B cell (primary cell): ENCODE measurements at regions not wholly inside any gene's neighbourhood (a gene's known extent, or its start where the extent isn't known, plus 50 kb on each side); places are given as distances from the start of the nearest gene placed in this dataset.

ENCODE experiments used
- ATAC-seq: fragments of 200-7000 bp; cut with Tn5 transposase; one replicate; pipeline ENCODE4 v1.10.0; 2021; ENCODE audit warnings: low read depth, mild to moderate bottlenecking, moderate number of reproducible peaks, moderate library complexity
- CTCF ChIA-PET: fragments of 350-600 bp; sonication (Branson Sonifier 250); formaldehyde crosslinking; loops from one replicate; lab custom pipeline; 2021; ENCODE audit warnings: antibody characterized with exemption, inconsistent platforms; lab: Charles Lee
- POLR2A ChIA-PET: fragments of 350-600 bp; sonication (Branson Sonifier 250); formaldehyde crosslinking; loops from one replicate; lab custom pipeline; 2021; ENCODE audit warnings: antibody characterized with exemption; lab: Charles Lee
- DNase-seq: peaks from one replicate; pipeline ENCODE4 v3.0.0; 2013
- H2AFZ ChIP-seq: 2 replicates; pipeline ENCODE4 v1.6.1; 2012; ENCODE audit warnings: mild to moderate bottlenecking, low read depth, low read length; ENCODE audit not compliant: insufficient read depth, poor library complexity, severe bottlenecking
- H3K27ac ChIP-seq, 2 donors: 1 replicate in 1 of 2; 2 replicates in 1 of 2; pipeline ENCODE4 v1.5.1; 2012 to 2013; ENCODE audit warnings: low read length in 2 of 2, mild to moderate bottlenecking in 2 of 2, moderate library complexity in 1 of 2
- H3K27me3 ChIP-seq, 4 experiments: fragments of 200-600 bp in 1 of 4; sonication (generic) in 1 of 4; replicated peaks in 1 of 4; 1 replicate in 2 of 4; 2 replicates in 2 of 4; pipeline versions ENCODE4 v1.6.1 to v1.7.0; 2013 to 2016; ENCODE audit warnings: low read length in 3 of 4, mild to moderate bottlenecking in 2 of 4, mixed read lengths in 1 of 4, moderate library complexity in 1 of 4; ENCODE audit not compliant: insufficient read depth in 4 of 4, control insufficient read depth in 3 of 4; ENCODE audit errors: control extremely low read depth in 1 of 4
- H3K36me3 ChIP-seq, 2 experiments: replicated peaks in 1 of 2; 1 replicate in 1 of 2; 2 replicates in 1 of 2; pipeline versions ENCODE4 v1.6.1 to v1.7.1; 2013; ENCODE audit warnings: low read length in 1 of 2; ENCODE audit not compliant: insufficient read depth in 2 of 2, control insufficient read depth in 1 of 2; ENCODE audit errors: control extremely low read depth in 1 of 2, extremely low read depth in 1 of 2
- H3K4me1 ChIP-seq, 2 donors: fragments of 200-600 bp in 1 of 2; sonication (generic) in 1 of 2; 1 replicate in 1 of 2; 2 replicates in 1 of 2; pipeline versions ENCODE4 v1.5.1 to v1.6.1; 2013 to 2017; ENCODE audit warnings: low read length in 2 of 2; ENCODE audit not compliant: control insufficient read depth in 2 of 2, insufficient read depth in 2 of 2
- H3K4me2 ChIP-seq: replicated peaks from 2 replicates; pipeline ENCODE3; 2012; ENCODE audit warnings: mild to moderate bottlenecking, low read depth, low read length; ENCODE audit not compliant: poor library complexity, severe bottlenecking
- H3K4me3 ChIP-seq, 5 experiments: fragments of 200-600 bp in 1 of 5; sonication (generic) in 1 of 5; 1 replicate in 3 of 5; 2 replicates in 2 of 5; pipeline versions ENCODE4 v1.5.1 to v1.7.0; 2011 to 2016; ENCODE audit warnings: low read length in 4 of 5, mild to moderate bottlenecking in 4 of 5, low read depth in 2 of 5, control low read depth in 1 of 5, moderate library complexity in 1 of 5; ENCODE audit not compliant: insufficient read depth in 1 of 5; ENCODE audit errors: control extremely low read depth in 1 of 5, extremely low read depth in 1 of 5
- H3K79me2 ChIP-seq: fragments of 200-600 bp; sonication (generic); one replicate; pipeline ENCODE4 v1.6.0; 2016; ENCODE audit warnings: low read length; ENCODE audit not compliant: control insufficient read depth, insufficient read depth
- H3K9ac ChIP-seq: fragments of 200-600 bp; sonication (generic); 2 replicates; pipeline ENCODE4 v1.6.1; 2017; ENCODE audit warnings: mild to moderate bottlenecking, low read length, moderate library complexity
- H3K9me3 ChIP-seq, 3 donors: one replicate each; pipeline versions ENCODE4 v1.6.1 to v1.7.1; 2013; ENCODE audit warnings: low read length in 2 of 3; ENCODE audit not compliant: control insufficient read depth in 2 of 3, insufficient read depth in 1 of 3; ENCODE audit errors: control extremely low read depth in 1 of 3
- H4K20me1 ChIP-seq: 2 replicates; pipeline ENCODE4 v1.6.0; 2012; ENCODE audit warnings: mild to moderate bottlenecking, low read length; ENCODE audit not compliant: insufficient read depth, control insufficient read depth, poor library complexity, severe bottlenecking
- H3K27ac Mint-ChIP-seq: one replicate; pipeline ENCODE4 v1.8.0; 2021; ENCODE audit warnings: mixed read lengths
- H3K27me3 Mint-ChIP-seq: one replicate; pipeline ENCODE4 v1.8.0; 2021; ENCODE audit warnings: mixed read lengths
- H3K4me1 Mint-ChIP-seq: one replicate; pipeline ENCODE4 v1.8.0; 2021; ENCODE audit warnings: mixed read lengths
- H3K4me3 Mint-ChIP-seq: one replicate; pipeline ENCODE4 v1.8.0; 2021; ENCODE audit warnings: mixed read lengths
- H3K9me3 Mint-ChIP-seq: one replicate; pipeline ENCODE4 v1.8.0; 2022; ENCODE audit warnings: mixed read lengths; ENCODE audit not compliant: insufficient read depth
- EZH2 ChIP-seq: IDR thresholded peaks from 2 replicates; pipeline ENCODE4 v1.6.1; 2012; ENCODE audit warnings: borderline replicate concordance, low read depth, mild to moderate bottlenecking, moderate library complexity, low read length; ENCODE audit not compliant: insufficient read depth, poor library complexity, severe bottlenecking
- WGBS: methylation state at CpG from one replicate; pipeline ENCODE4 v1.1.5; 2013; ENCODE audit warnings: missing lambda C conversion rate; ENCODE audit not compliant: insufficient coverage; 5-methylcytosine and 5-hydroxymethylcytosine counted together
- intact Hi-C: fragments of 100-400 bp; cut with micrococcal nuclease; formaldehyde crosslinking; loops from one replicate; pipeline ENCODE4 v1.10.0; 2022
- TF ChIP-seq, protein P1 (sequence below): fragments of 200-600 bp; IDR thresholded peaks from one replicate; pipeline ENCODE4 v1.8.0; 2022; ENCODE audit warnings: antibody characterized with exemption, mild to moderate bottlenecking

DNA sequence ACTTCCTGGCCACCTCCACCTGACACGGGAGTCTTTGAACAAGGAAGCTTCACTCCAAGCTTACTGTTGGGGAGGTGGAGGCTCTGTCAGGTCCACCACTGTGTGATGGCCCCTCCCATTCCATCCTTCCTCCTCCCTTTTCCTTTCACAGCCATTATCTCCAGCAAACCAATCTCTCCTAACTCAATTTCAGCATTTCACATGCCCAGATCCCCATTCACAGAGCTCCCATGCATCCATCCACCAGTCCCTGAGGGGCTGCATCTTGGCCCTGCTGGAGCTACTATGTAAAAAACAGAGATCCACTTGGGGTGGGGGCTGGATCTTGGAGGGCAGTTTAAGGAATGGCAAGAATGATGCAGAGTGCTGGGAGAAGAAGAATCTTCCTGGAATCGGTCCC lies 129.0 kb upstream of the COPS8 start:
- no CpG with 5 or more reads among the region's 2 CpGs for WGBS
- Histone ChIP-seq H3K36me3 (no peaks in the 10 kb centered on the region), H3K27ac (no peak overlapping the region), H3K79me2 (no peaks in the 10 kb centered on the region), H3K27me3 (peaks cover 0 to 3% (median 0%) of the 10 kb centered on the region in 4 experiments), H3K4me2 (no peak overlapping the region), H3K4me1 (no peaks in the 10 kb centered on the region), H3K4me3 (no peak overlapping the region), H3K9me3 (peaks cover 0 to 5% (median 4%) of the 10 kb centered on the region in 3 donors), H3K9ac (no peak overlapping the region), H2AFZ (no peak overlapping the region), H4K20me1 (no peaks in the 10 kb centered on the region)
- ChIA-PET CTCF (no interaction called here), POLR2A (no interaction called here)
- ATAC-seq (no peak), DNase-seq (no peak)
- Mint-ChIP-seq H3K4me1 (no peaks in the 10 kb centered on the region), H3K4me3 (no peak overlapping the region), H3K27me3 (peaks cover 10% of the 10 kb centered on the region), H3K9me3 (no peaks in the 10 kb centered on the region), H3K27ac (no peak overlapping the region)
- intact Hi-C loops = no loop called here
- TF ChIP-seq EZH2 = no peak
- TF ChIP-seq, protein P1, sequence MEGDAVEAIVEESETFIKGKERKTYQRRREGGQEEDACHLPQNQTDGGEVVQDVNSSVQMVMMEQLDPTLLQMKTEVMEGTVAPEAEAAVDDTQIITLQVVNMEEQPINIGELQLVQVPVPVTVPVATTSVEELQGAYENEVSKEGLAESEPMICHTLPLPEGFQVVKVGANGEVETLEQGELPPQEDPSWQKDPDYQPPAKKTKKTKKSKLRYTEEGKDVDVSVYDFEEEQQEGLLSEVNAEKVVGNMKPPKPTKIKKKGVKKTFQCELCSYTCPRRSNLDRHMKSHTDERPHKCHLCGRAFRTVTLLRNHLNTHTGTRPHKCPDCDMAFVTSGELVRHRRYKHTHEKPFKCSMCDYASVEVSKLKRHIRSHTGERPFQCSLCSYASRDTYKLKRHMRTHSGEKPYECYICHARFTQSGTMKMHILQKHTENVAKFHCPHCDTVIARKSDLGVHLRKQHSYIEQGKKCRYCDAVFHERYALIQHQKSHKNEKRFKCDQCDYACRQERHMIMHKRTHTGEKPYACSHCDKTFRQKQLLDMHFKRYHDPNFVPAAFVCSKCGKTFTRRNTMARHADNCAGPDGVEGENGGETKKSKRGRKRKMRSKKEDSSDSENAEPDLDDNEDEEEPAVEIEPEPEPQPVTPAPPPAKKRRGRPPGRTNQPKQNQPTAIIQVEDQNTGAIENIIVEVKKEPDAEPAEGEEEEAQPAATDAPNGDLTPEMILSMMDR = no peak

DNA sequence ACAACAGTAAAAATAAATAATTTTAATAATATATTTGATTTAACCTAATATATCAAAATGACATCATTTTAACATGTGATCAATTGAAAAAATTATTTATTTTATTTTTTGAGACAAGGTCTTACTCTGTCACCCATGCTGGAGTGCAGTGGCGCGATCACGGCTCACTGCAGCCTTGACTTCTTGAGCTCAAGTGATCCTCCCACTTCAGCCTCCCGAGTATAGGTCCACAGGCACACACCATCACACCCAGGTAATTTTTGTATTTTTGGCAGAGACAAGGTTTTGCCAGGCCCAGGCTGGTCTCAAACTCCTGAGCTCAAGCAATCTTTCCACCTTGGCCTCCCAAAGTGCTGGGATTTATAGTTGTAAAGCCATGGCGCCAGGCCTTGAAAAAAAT lies 126.7 kb upstream of the COPS8 start:
- no peak for ATAC-seq
- CTCF ChIA-PET = no interaction called here
- H2AFZ ChIP-seq = no peak overlapping the region

More for the DNA sequence above, 126.7 kb upstream of the COPS8 start:
- TF ChIP-seq, protein P1 = no peak
- no peak for TF ChIP-seq EZH2
- no peaks in the 10 kb centered on the region for H3K36me3 ChIP-seq
- no peaks in the 10 kb centered on the region for H4K20me1 ChIP-seq
- H3K27me3 ChIP-seq = no peaks in the 10 kb centered on the region
- H3K9me3 ChIP-seq = no peaks in the 10 kb centered on the region
- POLR2A ChIA-PET = no interaction called here
- H3K4me1 ChIP-seq = no peaks in the 10 kb centered on the region
- 100% methylated on average over 3 of the region's 5 CpGs for WGBS
- peaks cover 10% of the 10 kb centered on the region for H3K27me3 Mint-ChIP-seq
- H3K27ac Mint-ChIP-seq = no peak overlapping the region
- H3K4me1 Mint-ChIP-seq = no peaks in the 10 kb centered on the region
- no peak overlapping the region for H3K4me2 ChIP-seq
- no peaks in the 10 kb centered on the region for H3K9me3 Mint-ChIP-seq
- no peak for DNase-seq
- H3K4me3 ChIP-seq = no peak overlapping the region
- H3K79me2 ChIP-seq = no peaks in the 10 kb centered on the region
- no peak overlapping the region for H3K27ac ChIP-seq
- no peak overlapping the region for H3K9ac ChIP-seq
- intact Hi-C loops = no loop called here
- no peak overlapping the region for H3K4me3 Mint-ChIP-seq
